Testis (tissue), 2 donors: ENCODE measurements at regions not wholly inside any gene's neighbourhood (a gene's known extent, or its start where the extent isn't known, plus 50 kb on each side); places are given as distances from the start of the nearest gene placed in this dataset.

Experiments used
- POLR2A ChIP-seq: fragments of 450-650 bp; IDR thresholded peaks from one replicate; pipeline ENCODE4 v1.6.1; 2017; ENCODE audit warnings: antibody characterized with exemption, mild to moderate bottlenecking, moderate library complexity
- TF ChIP-seq, protein P1 (sequence below), 3 experiments: fragments of 450-650 bp in 2 of 3; fragments of 200-600 bp in 1 of 3; sonication (generic) in 1 of 3; IDR thresholded peaks; one replicate each; pipeline ENCODE4 v1.5.1; 2016 to 2019; ENCODE audit warnings: antibody characterized with exemption in 3 of 3, mild to moderate bottlenecking in 2 of 3, moderate library complexity in 1 of 3

DNA sequence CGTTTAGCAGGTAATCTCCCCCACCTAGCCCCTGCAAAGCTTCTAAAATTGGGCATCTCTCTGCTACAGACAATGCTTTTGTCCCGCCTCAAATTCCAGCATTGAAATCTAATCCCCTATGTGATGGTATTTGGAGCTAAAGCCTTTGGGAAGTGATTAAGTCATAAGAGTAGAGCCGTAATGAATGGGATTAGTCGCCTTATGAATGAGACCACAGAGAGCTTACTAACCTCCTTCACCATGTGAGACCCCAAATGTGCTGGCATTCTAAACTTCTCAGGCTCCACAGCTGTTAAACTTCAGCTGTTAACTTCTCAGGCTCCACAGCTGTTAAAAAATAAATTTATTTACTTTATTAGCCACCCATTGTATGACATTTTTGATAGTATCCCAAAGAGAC, 374.2 kb upstream of the BCHE start:
- TF ChIP-seq, protein P1, sequence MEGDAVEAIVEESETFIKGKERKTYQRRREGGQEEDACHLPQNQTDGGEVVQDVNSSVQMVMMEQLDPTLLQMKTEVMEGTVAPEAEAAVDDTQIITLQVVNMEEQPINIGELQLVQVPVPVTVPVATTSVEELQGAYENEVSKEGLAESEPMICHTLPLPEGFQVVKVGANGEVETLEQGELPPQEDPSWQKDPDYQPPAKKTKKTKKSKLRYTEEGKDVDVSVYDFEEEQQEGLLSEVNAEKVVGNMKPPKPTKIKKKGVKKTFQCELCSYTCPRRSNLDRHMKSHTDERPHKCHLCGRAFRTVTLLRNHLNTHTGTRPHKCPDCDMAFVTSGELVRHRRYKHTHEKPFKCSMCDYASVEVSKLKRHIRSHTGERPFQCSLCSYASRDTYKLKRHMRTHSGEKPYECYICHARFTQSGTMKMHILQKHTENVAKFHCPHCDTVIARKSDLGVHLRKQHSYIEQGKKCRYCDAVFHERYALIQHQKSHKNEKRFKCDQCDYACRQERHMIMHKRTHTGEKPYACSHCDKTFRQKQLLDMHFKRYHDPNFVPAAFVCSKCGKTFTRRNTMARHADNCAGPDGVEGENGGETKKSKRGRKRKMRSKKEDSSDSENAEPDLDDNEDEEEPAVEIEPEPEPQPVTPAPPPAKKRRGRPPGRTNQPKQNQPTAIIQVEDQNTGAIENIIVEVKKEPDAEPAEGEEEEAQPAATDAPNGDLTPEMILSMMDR (IDR thresholded peaks at IDR 0.05) = no peak
- no peak for TF ChIP-seq POLR2A
